SU-DHL-6 (cell line): ENCODE measurements at regions not wholly inside any gene's neighbourhood (a gene's known extent, or its start where the extent isn't known, plus 50 kb on each side); places are given as distances from the start of the nearest gene placed in this dataset.

Experiments
- H2AFZ ChIP-seq: fragments of 200-600 bp; sonication (generic); 2 replicates; pipeline ENCODE4 v1.6.1; 2014; ENCODE audit warnings: low read depth, mild to moderate bottlenecking, moderate library complexity, mixed read lengths, antibody characterized with exemption, low read length; ENCODE audit not compliant: severe bottlenecking
- H3F3A ChIP-seq: fragments of 200-600 bp; shearing (Covaris generic); 2 replicates; pipeline ENCODE4 v1.6.0; 2016; ENCODE audit warnings: antibody characterized with exemption, mild to moderate bottlenecking; ENCODE audit not compliant: insufficient read depth
- H3K27ac ChIP-seq: fragments of 200-600 bp; sonication (generic); 2 replicates; pipeline ENCODE4 v1.5.1; 2016; ENCODE audit warnings: low read depth, mild to moderate bottlenecking, low read length, moderate library complexity, mixed read lengths
- H3K27me3 ChIP-seq: fragments of 200-600 bp; sonication (generic), shearing (Covaris generic); 2 replicates; pipeline ENCODE4 v1.6.0; 2014; ENCODE audit warnings: mild to moderate bottlenecking, low read length
- H3K36me3 ChIP-seq: fragments of 200-600 bp; sonication (generic); 2 replicates; pipeline ENCODE4 v1.6.1; 2014; ENCODE audit warnings: mild to moderate bottlenecking, low read length, mixed read lengths
- H3K4me2 ChIP-seq: fragments of 300-600, 200-600 bp; shearing (Covaris generic), sonication (generic); 2 replicates; pipeline ENCODE4 v1.6.0; 2014; ENCODE audit warnings: low read length, low read depth, mild to moderate bottlenecking; ENCODE audit not compliant: poor library complexity, severe bottlenecking
- H3K4me3 ChIP-seq: fragments of 200-600 bp; sonication (generic); 2 replicates; pipeline ENCODE4 v1.5.1; 2014; ENCODE audit warnings: antibody characterized with exemption, low read length, mild to moderate bottlenecking, mixed read lengths; ENCODE audit not compliant: insufficient read depth, poor library complexity, severe bottlenecking
- H3K79me2 ChIP-seq: fragments of 200-600 bp; sonication (generic); 2 replicates; pipeline ENCODE4 v1.6.1; 2014; ENCODE audit warnings: mild to moderate bottlenecking, low read length, moderate library complexity; ENCODE audit not compliant: insufficient read depth
- H3K9ac ChIP-seq: fragments of 200-600 bp; sonication (generic); 2 replicates; pipeline ENCODE4 v1.7.0; 2014; ENCODE audit warnings: mild to moderate bottlenecking, low read length
- H3K9me2 ChIP-seq: fragments of 200-600 bp; sonication (generic); replicated peaks from 2 replicates; pipeline ENCODE4 v1.6.1; 2014; ENCODE audit warnings: low read length; ENCODE audit not compliant: insufficient read depth
- H3K9me3 ChIP-seq: fragments of 200-600 bp; sonication (generic); 2 replicates; pipeline ENCODE4 v1.6.1; 2014; ENCODE audit warnings: low read length, mixed read lengths; ENCODE audit not compliant: insufficient read depth
- H4K20me1 ChIP-seq: fragments of 200-600 bp; sonication (generic); 2 replicates; pipeline ENCODE4 v1.6.1; 2014; ENCODE audit warnings: low read depth, mild to moderate bottlenecking, antibody characterized with exemption, low read length, moderate library complexity, mixed read lengths
- EZH2phosphoT487 ChIP-seq: fragments of 200-600 bp; sonication (generic), shearing (Covaris generic); conservative IDR thresholded peaks from 2 replicates; pipeline ENCODE4 v1.6.1; 2018; ENCODE audit warnings: mild to moderate bottlenecking, antibody characterized with exemption, low read length, moderate library complexity, mixed read lengths
- TF ChIP-seq, protein P1 (sequence below): fragments of 200-600 bp; sonication (generic); IDR thresholded peaks from one replicate; pipeline ENCODE4 v1.5.1; 2017; ENCODE audit warnings: antibody characterized with exemption, mild to moderate bottlenecking, low read length, moderate library complexity; ENCODE audit not compliant: insufficient read depth, poor library complexity, severe bottlenecking

GRCh38 chr6:134410541-134410940 lies 92.6 kb upstream of the SGK1 start:
- no peak overlapping the region for H3K4me3 ChIP-seq
- no peaks in the 10 kb centered on the region for H3K9me3 ChIP-seq
- no peaks in the 10 kb centered on the region for H3F3A ChIP-seq
- TF ChIP-seq, protein P1, sequence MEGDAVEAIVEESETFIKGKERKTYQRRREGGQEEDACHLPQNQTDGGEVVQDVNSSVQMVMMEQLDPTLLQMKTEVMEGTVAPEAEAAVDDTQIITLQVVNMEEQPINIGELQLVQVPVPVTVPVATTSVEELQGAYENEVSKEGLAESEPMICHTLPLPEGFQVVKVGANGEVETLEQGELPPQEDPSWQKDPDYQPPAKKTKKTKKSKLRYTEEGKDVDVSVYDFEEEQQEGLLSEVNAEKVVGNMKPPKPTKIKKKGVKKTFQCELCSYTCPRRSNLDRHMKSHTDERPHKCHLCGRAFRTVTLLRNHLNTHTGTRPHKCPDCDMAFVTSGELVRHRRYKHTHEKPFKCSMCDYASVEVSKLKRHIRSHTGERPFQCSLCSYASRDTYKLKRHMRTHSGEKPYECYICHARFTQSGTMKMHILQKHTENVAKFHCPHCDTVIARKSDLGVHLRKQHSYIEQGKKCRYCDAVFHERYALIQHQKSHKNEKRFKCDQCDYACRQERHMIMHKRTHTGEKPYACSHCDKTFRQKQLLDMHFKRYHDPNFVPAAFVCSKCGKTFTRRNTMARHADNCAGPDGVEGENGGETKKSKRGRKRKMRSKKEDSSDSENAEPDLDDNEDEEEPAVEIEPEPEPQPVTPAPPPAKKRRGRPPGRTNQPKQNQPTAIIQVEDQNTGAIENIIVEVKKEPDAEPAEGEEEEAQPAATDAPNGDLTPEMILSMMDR, result no peak
- no peak for TF ChIP-seq EZH2phosphoT487
- H3K79me2 ChIP-seq, result no peaks in the 10 kb centered on the region
- H4K20me1 ChIP-seq, result no peaks in the 10 kb centered on the region
- H3K9me2 ChIP-seq, result no peaks in the 10 kb centered on the region
- no peaks in the 10 kb centered on the region for H3K36me3 ChIP-seq
- no peak overlapping the region for H3K4me2 ChIP-seq
- H2AFZ ChIP-seq, result no peak overlapping the region
- H3K27ac ChIP-seq, result no peak overlapping the region
- no peak overlapping the region for H3K9ac ChIP-seq
- H3K27me3 ChIP-seq, result no peaks in the 10 kb centered on the region

DNA sequence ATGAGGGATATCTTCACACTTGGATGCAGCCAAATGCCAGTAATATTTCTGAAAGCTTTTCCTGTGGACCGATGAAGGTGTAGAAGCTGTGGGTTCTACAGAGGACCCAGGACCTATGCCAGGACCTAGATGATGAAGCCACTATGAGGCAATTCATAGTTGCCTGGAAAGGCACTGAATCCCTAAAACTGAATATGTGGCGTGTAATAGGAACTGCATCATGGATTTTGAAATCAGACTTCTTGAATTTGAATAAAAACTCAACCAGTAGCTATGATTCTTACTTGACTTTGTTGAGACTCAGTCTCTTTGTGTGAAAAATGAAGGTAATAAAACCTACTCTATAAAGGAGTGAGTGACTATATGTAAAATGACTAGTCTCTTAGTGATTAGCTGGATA lies 89.9 kb upstream of the SGK1 start:
- no peaks in the 10 kb centered on the region for H3F3A ChIP-seq
- no peaks in the 10 kb centered on the region for H3K9me3 ChIP-seq
- H3K9me2 ChIP-seq, result no peaks in the 10 kb centered on the region
- TF ChIP-seq, protein P1, result no peak
- no peak for TF ChIP-seq EZH2phosphoT487
- no peaks in the 10 kb centered on the region for H4K20me1 ChIP-seq
- no peak overlapping the region for H3K4me3 ChIP-seq
- no peaks in the 10 kb centered on the region for H3K27me3 ChIP-seq
- no peak overlapping the region for H3K9ac ChIP-seq
- no peaks in the 10 kb centered on the region for H3K79me2 ChIP-seq
- H3K4me2 ChIP-seq, result no peak overlapping the region
- no peak overlapping the region for H2AFZ ChIP-seq
- H3K36me3 ChIP-seq, result no peaks in the 10 kb centered on the region
- H3K27ac ChIP-seq, result no peak overlapping the region

DNA sequence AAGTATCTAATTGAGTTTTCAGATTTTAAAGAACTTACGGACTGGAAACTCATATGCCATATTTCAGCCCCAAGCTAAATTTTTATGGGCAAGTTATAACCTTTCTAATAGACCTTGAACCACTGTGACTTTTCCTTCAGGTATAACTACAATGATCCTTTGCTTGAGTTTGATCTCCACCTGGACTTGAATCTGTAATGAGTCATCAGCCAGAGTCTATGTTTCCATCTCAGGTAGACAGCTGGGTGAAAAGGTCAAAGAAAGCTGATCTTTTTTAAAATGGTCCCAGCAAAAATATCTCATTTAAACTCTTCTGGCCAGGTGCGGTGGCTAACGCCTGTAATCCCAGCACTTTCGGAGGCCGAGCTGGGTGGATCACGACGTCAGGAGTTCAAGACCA lies 88.4 kb upstream of the SGK1 start:
- Histone ChIP-seq H3K9me3 (no peaks in the 10 kb centered on the region), H3K36me3 (no peaks in the 10 kb centered on the region), H3F3A (no peaks in the 10 kb centered on the region), H3K4me2 (no peak overlapping the region), H3K27me3 (no peaks in the 10 kb centered on the region), H3K27ac (no peak overlapping the region), H3K9me2 (no peaks in the 10 kb centered on the region), H4K20me1 (no peaks in the 10 kb centered on the region), H2AFZ (no peak overlapping the region), H3K79me2 (no peaks in the 10 kb centered on the region), H3K9ac (no peak overlapping the region), H3K4me3 (no peak overlapping the region)
- TF ChIP-seq EZH2phosphoT487, result no peak
- TF ChIP-seq, protein P1, result no peak
